CD4-positive, CD25-positive, alpha-beta regulatory T cell (primary cell): ENCODE measurements at regions not wholly inside any gene's neighbourhood (a gene's known extent, or its start where the extent isn't known, plus 50 kb on each side); places are given as distances from the start of the nearest gene placed in this dataset.

Experiments
- ATAC-seq, 2 donors: fragments of 150-1000 bp; cut with Tn5 transposase; one replicate each; pipeline ENCODE4 v1.10.0; 2021; ENCODE audit warnings: low read depth in 2 of 2, moderate number of reproducible peaks in 2 of 2, moderate library complexity in 1 of 2
- DNase-seq, 3 donors: peaks; one replicate each; pipeline versions ENCODE4 v3.0.0 to v3.0.0-alpha.2; 2012 to 2022; ENCODE audit warnings: mixed read lengths in 1 of 3
- H3K27ac ChIP-seq: one replicate; pipeline ENCODE4 v1.7.0; 2013; ENCODE audit warnings: mild to moderate bottlenecking, low read length; ENCODE audit not compliant: insufficient read depth, poor library complexity, severe bottlenecking
- H3K27me3 ChIP-seq: one replicate; pipeline ENCODE4 v1.7.0; 2013; ENCODE audit warnings: low read length; ENCODE audit not compliant: control insufficient read depth, insufficient read depth
- H3K36me3 ChIP-seq: one replicate; pipeline ENCODE4 v1.7.0; 2013; ENCODE audit warnings: mild to moderate bottlenecking, low read length, moderate library complexity; ENCODE audit not compliant: control insufficient read depth, insufficient read depth
- H3K4me1 ChIP-seq: 2 replicates; pipeline ENCODE4 v1.7.0; 2013; ENCODE audit warnings: mild to moderate bottlenecking, low read length; ENCODE audit not compliant: insufficient read depth, control insufficient read depth, poor library complexity, severe bottlenecking
- H3K4me3 ChIP-seq: one replicate; pipeline ENCODE4 v1.7.0; 2013; ENCODE audit warnings: low read depth, mild to moderate bottlenecking, low read length, moderate library complexity
- H3K9me3 ChIP-seq, 2 experiments: 1 replicate in 1 of 2; 2 replicates in 1 of 2; pipeline ENCODE4 v1.7.0; 2013; ENCODE audit warnings: low read length in 2 of 2, mild to moderate bottlenecking in 1 of 2, moderate library complexity in 1 of 2; ENCODE audit not compliant: control insufficient read depth in 2 of 2
- H3K27ac Mint-ChIP-seq, 3 donors: one replicate each; pipeline ENCODE4 v1.8.0; 2020 to 2022; ENCODE audit warnings: mild to moderate bottlenecking in 3 of 3, mixed read lengths in 3 of 3, moderate library complexity in 2 of 3
- H3K27me3 Mint-ChIP-seq: one replicate; pipeline ENCODE4 v1.8.0; 2022; ENCODE audit warnings: mild to moderate bottlenecking, mixed read lengths
- H3K36me3 Mint-ChIP-seq: one replicate; pipeline ENCODE4 v1.8.0; 2020; ENCODE audit warnings: mixed read lengths
- H3K4me1 Mint-ChIP-seq, 4 donors: one replicate each; pipeline ENCODE4 v1.8.0; 2020 to 2022; ENCODE audit warnings: mixed read lengths in 4 of 4, mild to moderate bottlenecking in 1 of 4
- H3K4me3 Mint-ChIP-seq, 4 donors: one replicate each; pipeline ENCODE4 v1.8.0; 2020 to 2022; ENCODE audit warnings: mild to moderate bottlenecking in 4 of 4, mixed read lengths in 4 of 4, moderate library complexity in 3 of 4
- H3K9me3 Mint-ChIP-seq, 7 donors: one replicate each; pipeline ENCODE4 v1.8.0; 2020 to 2022; ENCODE audit warnings: mixed read lengths in 7 of 7, mild to moderate bottlenecking in 3 of 7, moderate library complexity in 2 of 7

- Mint-ChIP-seq H3K36me3 (no peaks in the 10 kb centered on the region), H3K4me1 (no peaks in the 10 kb centered on the region), H3K4me3 (no peak overlapping the region), H3K27me3 (peaks cover 20% of the 10 kb centered on the region), H3K9me3 (peaks cover 0 to 4% (median 0%) of the 10 kb centered on the region in 7 donors), H3K27ac (no peak overlapping the region)
- Histone ChIP-seq H3K4me1 (no peaks in the 10 kb centered on the region), H3K9me3 (no peaks in the 10 kb centered on the region), H3K27me3 (peaks cover 19% of the 10 kb centered on the region), H3K4me3 (no peak overlapping the region), H3K27ac (no peak overlapping the region), H3K36me3 (no peaks in the 10 kb centered on the region)
- no peak for DNase-seq
- no peak for ATAC-seq
Observed at GRCh38 chr10:6783471-6783870, 203.4 kb upstream of the PRKCQ start.

GRCh38 chr10:6782378-6782777, 202.3 kb upstream of the PRKCQ start:
- Histone ChIP-seq H3K4me3 (no peak overlapping the region), H3K27ac (no peak overlapping the region), H3K27me3 (peaks cover 21% of the 10 kb centered on the region), H3K36me3 (no peaks in the 10 kb centered on the region), H3K9me3 (no peaks in the 10 kb centered on the region), H3K4me1 (no peaks in the 10 kb centered on the region)
- H3K9me3 Mint-ChIP-seq, result peaks cover 0 to 6% (median 0%) of the 10 kb centered on the region in 7 donors
- peaks cover 27% of the 10 kb centered on the region for H3K27me3 Mint-ChIP-seq
- H3K27ac Mint-ChIP-seq, result no peak overlapping the region
- no peak for DNase-seq
- no peak overlapping the region for H3K4me3 Mint-ChIP-seq
- H3K36me3 Mint-ChIP-seq, result no peaks in the 10 kb centered on the region
- no peaks in the 10 kb centered on the region for H3K4me1 Mint-ChIP-seq
- ATAC-seq, result no peak

- H3K4me3 ChIP-seq, result no peak overlapping the region
- H3K27me3 Mint-ChIP-seq, result peaks cover 28% of the 10 kb centered on the region
- DNase-seq (no peak), ATAC-seq (no peak)
- H3K27me3 ChIP-seq, result peaks cover 21% of the 10 kb centered on the region
- no peaks in the 10 kb centered on the region for H3K4me1 ChIP-seq
- no peak overlapping the region for H3K4me3 Mint-ChIP-seq
- H3K9me3 Mint-ChIP-seq, result peaks cover 0 to 6% (median 0%) of the 10 kb centered on the region in 7 donors
- H3K36me3 Mint-ChIP-seq, result no peaks in the 10 kb centered on the region
- H3K9me3 ChIP-seq, result no peaks in the 10 kb centered on the region
- no peaks in the 10 kb centered on the region for H3K36me3 ChIP-seq
- no peaks in the 10 kb centered on the region for H3K4me1 Mint-ChIP-seq
- H3K27ac Mint-ChIP-seq, result no peak overlapping the region
- no peak overlapping the region for H3K27ac ChIP-seq
Observed at GRCh38 chr10:6781133-6781770, 201.2 kb upstream of the PRKCQ start.

GRCh38 chr10:6780008-6780677, 200.1 kb upstream of the PRKCQ start:
- Histone ChIP-seq H3K4me1 (no peaks in the 10 kb centered on the region), H3K27me3 (peaks cover 22% of the 10 kb centered on the region), H3K36me3 (no peaks in the 10 kb centered on the region), H3K27ac (no peak overlapping the region), H3K4me3 (no peak overlapping the region), H3K9me3 (no peaks in the 10 kb centered on the region)
- peaks cover 0 to 6% (median 0%) of the 10 kb centered on the region in 7 donors for H3K9me3 Mint-ChIP-seq
- H3K4me3 Mint-ChIP-seq, result no peak overlapping the region
- ATAC-seq (no peak), DNase-seq (no peak)
- no peaks in the 10 kb centered on the region for H3K4me1 Mint-ChIP-seq
- no peaks in the 10 kb centered on the region for H3K36me3 Mint-ChIP-seq
- peak overlapping the region in 1 of 3 donors; percentile 10 for H3K27ac Mint-ChIP-seq
- H3K27me3 Mint-ChIP-seq, result peaks cover 36% of the 10 kb centered on the region

- Histone ChIP-seq H3K36me3 (no peaks in the 10 kb centered on the region), H3K4me3 (no peak overlapping the region), H3K27ac (no peak overlapping the region), H3K9me3 (no peaks in the 10 kb centered on the region), H3K4me1 (no peaks in the 10 kb centered on the region), H3K27me3 (peaks cover 22% of the 10 kb centered on the region)
- ATAC-seq (no peak), DNase-seq (no peak)
- Mint-ChIP-seq H3K9me3 (peaks cover 0 to 6% (median 0%) of the 10 kb centered on the region in 7 donors), H3K4me1 (no peaks in the 10 kb centered on the region), H3K36me3 (no peaks in the 10 kb centered on the region), H3K4me3 (no peak overlapping the region), H3K27me3 (peaks cover 45% of the 10 kb centered on the region), H3K27ac (no peak overlapping the region)
Observed at GRCh38 chr10:6778992-6779701, 199.1 kb upstream of the PRKCQ start.

GRCh38 chr10:6776170-6776569, 196.1 kb upstream of the PRKCQ start:
- H3K27ac ChIP-seq, result no peak overlapping the region
- peaks cover 10% of the 10 kb centered on the region for H3K27me3 ChIP-seq
- no peaks in the 10 kb centered on the region for H3K9me3 ChIP-seq
- H3K36me3 ChIP-seq, result no peaks in the 10 kb centered on the region
- Mint-ChIP-seq H3K27me3 (peaks cover 48% of the 10 kb centered on the region), H3K4me1 (no peaks in the 10 kb centered on the region), H3K4me3 (no peak overlapping the region), H3K9me3 (peaks cover 0 to 3% (median 0%) of the 10 kb centered on the region in 7 donors), H3K27ac (no peak overlapping the region), H3K36me3 (no peaks in the 10 kb centered on the region)
- ATAC-seq (no peak), DNase-seq (no peak)
- H3K4me3 ChIP-seq, result no peak overlapping the region
- no peaks in the 10 kb centered on the region for H3K4me1 ChIP-seq

- no peak for ATAC-seq
- no peak overlapping the region for H3K4me3 ChIP-seq
- no peaks in the 10 kb centered on the region for H3K4me1 ChIP-seq
- Mint-ChIP-seq H3K9me3 (peaks cover 0 to 11% (median 3%) of the 10 kb centered on the region in 7 donors), H3K27ac (no peak overlapping the region), H3K4me3 (no peak overlapping the region), H3K27me3 (peaks cover 40% of the 10 kb centered on the region), H3K4me1 (peaks cover 0 to 1% (median 0%) of the 10 kb centered on the region in 4 donors), H3K36me3 (no peaks in the 10 kb centered on the region)
- no peak for DNase-seq
- H3K27ac ChIP-seq, result no peak overlapping the region
- H3K27me3 ChIP-seq, result peaks cover 12% of the 10 kb centered on the region
- H3K9me3 ChIP-seq, result peaks cover 0 to 3% of the 10 kb centered on the region in 2 experiments
- H3K36me3 ChIP-seq, result no peaks in the 10 kb centered on the region
Observed at GRCh38 chr10:6774406-6774805, 194.3 kb upstream of the PRKCQ start.
